H1 (cell line): ENCODE measurements at regions not wholly inside any gene's neighbourhood (a gene's known extent, or its start where the extent isn't known, plus 50 kb on each side); places are given as distances from the start of the nearest gene placed in this dataset.

Experiments used
- CTCF ChIA-PET: fragments of 300-600 bp; sonication (Branson Sonifier 250); formaldehyde crosslinking; loops from one replicate; lab custom pipeline; 2021; ENCODE audit not compliant: partially characterized antibody; lab: Charles Lee
- POLR2A ChIA-PET: fragments of 300-600 bp; sonication (Branson Sonifier 250); formaldehyde crosslinking; loops from one replicate; lab custom pipeline; 2021; ENCODE audit warnings: inconsistent platforms; ENCODE audit not compliant: partially characterized antibody; lab: Charles Lee
- DNase-seq, 2 experiments: peaks; one replicate each; pipeline versions ENCODE4 v3.0.0 to v3.0.0-alpha.2; 2010 to 2022; ENCODE audit warnings: low spot score in 2 of 2, low read depth in 1 of 2, mixed read lengths in 1 of 2
- FAIRE-seq: peaks from 2 replicates; lab custom pipeline; 2011; peaks lifted over from hg19 to GRCh38; lab: Jason Lieb, UNC
- H2AFZ ChIP-seq: 2 replicates; pipeline ENCODE4 v1.8.1; 2012; ENCODE audit warnings: low read length, inconsistent platforms
- H2AK5ac ChIP-seq: 2 replicates; pipeline ENCODE4 v1.6.1; 2013; ENCODE audit warnings: low read depth, low read length
- H2BK120ac ChIP-seq: replicated peaks from 2 replicates; pipeline ENCODE3; 2013; ENCODE audit warnings: low read depth, low read length, inconsistent platforms
- H2BK12ac ChIP-seq: 2 replicates; pipeline ENCODE4 v1.6.1; 2013; ENCODE audit warnings: low read depth, low read length
- H2BK15ac ChIP-seq: 2 replicates; pipeline ENCODE4 v1.6.1; 2013; ENCODE audit warnings: low read length
- H2BK20ac ChIP-seq: 2 replicates; pipeline ENCODE4 v1.6.1; 2013; ENCODE audit warnings: low read length
- H2BK5ac ChIP-seq: 2 replicates; pipeline ENCODE4 v1.6.1; 2013; ENCODE audit warnings: low read depth, low read length
- H3K14ac ChIP-seq: 2 replicates; pipeline ENCODE4 v1.6.1; 2013; ENCODE audit warnings: inconsistent platforms; ENCODE audit not compliant: insufficient read length
- H3K18ac ChIP-seq: 2 replicates; pipeline ENCODE4 v1.6.1; 2013; ENCODE audit warnings: low read length; ENCODE audit errors: extremely low read depth
- H3K23ac ChIP-seq: 2 replicates; pipeline ENCODE4 v1.6.1; 2013; ENCODE audit warnings: inconsistent platforms; ENCODE audit not compliant: insufficient read length
- H3K23me2 ChIP-seq: 2 replicates; pipeline ENCODE4 v1.6.1; 2013; ENCODE audit warnings: low read depth, low read length
- H3K27ac ChIP-seq: 2 replicates; pipeline ENCODE4 v1.6.1; 2011; ENCODE audit warnings: low read depth, low read length, inconsistent platforms
- H3K27me3 ChIP-seq, 4 experiments: replicated peaks in 1 of 4; 1 replicate in 1 of 4; 2 replicates in 3 of 4; pipeline versions ENCODE4 v1.6.1 to v1.8.1; 2011 to 2013; ENCODE audit warnings: low read length in 3 of 4, mild to moderate bottlenecking in 3 of 4, inconsistent platforms in 2 of 4, mixed read lengths in 2 of 4, moderate library complexity in 1 of 4; ENCODE audit not compliant: control insufficient read depth in 3 of 4, insufficient read depth in 3 of 4; ENCODE audit errors: extremely low read depth in 1 of 4
- H3K36me3 ChIP-seq, 4 experiments: 2 replicates each; pipeline versions ENCODE4 v1.6.1 to v1.8.1; 2011 to 2013; ENCODE audit warnings: mild to moderate bottlenecking in 4 of 4, low read length in 3 of 4, moderate library complexity in 2 of 4, control low read depth in 1 of 4, inconsistent platforms in 1 of 4; ENCODE audit not compliant: insufficient read depth in 4 of 4, control insufficient read depth in 2 of 4
- H3K4ac ChIP-seq: replicated peaks from 2 replicates; pipeline ENCODE3; 2013; ENCODE audit warnings: low read length, low read depth, mixed read lengths, inconsistent platforms; ENCODE audit not compliant: insufficient read length
- H3K4me1 ChIP-seq, 4 experiments: replicated peaks in 1 of 4; 1 replicate in 1 of 4; 2 replicates in 3 of 4; pipeline versions ENCODE4 v1.6.1 to v1.8.1; 2011 to 2013; ENCODE audit warnings: low read length in 3 of 4, inconsistent platforms in 2 of 4, mixed read lengths in 1 of 4; ENCODE audit not compliant: insufficient read depth in 4 of 4, control insufficient read depth in 3 of 4
- H3K4me2 ChIP-seq, 2 experiments: 2 replicates each; pipeline versions ENCODE4 v1.6.1 to v1.8.1; 2011 to 2013; ENCODE audit warnings: low read depth in 2 of 2, low read length in 2 of 2, control low read depth in 1 of 2, inconsistent platforms in 1 of 2, mild to moderate bottlenecking in 1 of 2; ENCODE audit not compliant: insufficient read depth in 1 of 2
- H3K4me3 ChIP-seq, 4 experiments: fragments of 200-600, 300-600 bp in 1 of 4; sonication (generic), shearing (Covaris generic), sonication (Bioruptor Twin) in 1 of 4; 2 replicates each; pipeline versions ENCODE4 v1.5.1 to v1.8.1; 2011 to 2016; ENCODE audit warnings: low read length in 4 of 4, low read depth in 3 of 4, control low read depth in 2 of 4, inconsistent platforms in 2 of 4, mild to moderate bottlenecking in 2 of 4, mixed read lengths in 1 of 4, moderate library complexity in 1 of 4; ENCODE audit not compliant: insufficient read depth in 2 of 4; ENCODE audit errors: extremely low read depth in 1 of 4
- H3K56ac ChIP-seq: replicated peaks from 2 replicates; pipeline ENCODE3; 2013; ENCODE audit warnings: low read depth, mild to moderate bottlenecking, mixed read lengths, low read length, inconsistent platforms; ENCODE audit not compliant: insufficient read length
- H3K79me1 ChIP-seq: 2 replicates; pipeline ENCODE4 v1.6.1; 2013; ENCODE audit warnings: low read depth, low read length, control low read depth
- H3K79me2 ChIP-seq, 2 experiments: 2 replicates each; pipeline versions ENCODE4 v1.6.1 to v1.8.1; 2012 to 2013; ENCODE audit warnings: low read length in 2 of 2, mild to moderate bottlenecking in 2 of 2, inconsistent platforms in 1 of 2; ENCODE audit not compliant: insufficient read depth in 2 of 2, control insufficient read depth in 1 of 2
- H3K9ac ChIP-seq, 4 experiments: replicated peaks in 1 of 4; 1 replicate in 1 of 4; 2 replicates in 3 of 4; pipeline versions ENCODE4 v1.6.1 to v1.8.1; 2011 to 2013; ENCODE audit warnings: low read depth in 3 of 4, low read length in 3 of 4, control low read depth in 2 of 4, mild to moderate bottlenecking in 2 of 4, moderate library complexity in 2 of 4, inconsistent platforms in 1 of 4; ENCODE audit errors: extremely low read depth in 1 of 4
- H3K9me3 ChIP-seq, 2 experiments: 2 replicates each; pipeline versions ENCODE4 v1.6.1 to v1.8.1; 2012 to 2013; ENCODE audit warnings: mild to moderate bottlenecking in 2 of 2, moderate library complexity in 2 of 2, control low read depth in 1 of 2, inconsistent platforms in 1 of 2, low read depth in 1 of 2, low read length in 1 of 2, mixed read lengths in 1 of 2; ENCODE audit not compliant: insufficient read depth in 2 of 2
- H4K20me1 ChIP-seq, 2 experiments: replicated peaks in 1 of 2; 2 replicates each; pipeline versions ENCODE3 to v1.8.1; 2011 to 2013; ENCODE audit warnings: inconsistent platforms in 2 of 2, low read length in 2 of 2, mild to moderate bottlenecking in 1 of 2; ENCODE audit not compliant: insufficient read depth in 2 of 2, control insufficient read depth in 1 of 2
- H4K5ac ChIP-seq: 2 replicates; pipeline ENCODE4 v1.6.1; 2013; ENCODE audit warnings: low read length, low read depth, mixed read lengths, inconsistent platforms; ENCODE audit not compliant: insufficient read length
- H4K8ac ChIP-seq: 2 replicates; pipeline ENCODE4 v1.8.0; 2013; ENCODE audit warnings: mild to moderate bottlenecking, moderate library complexity, low read length, inconsistent platforms; ENCODE audit not compliant: insufficient read depth; ENCODE audit errors: extremely low read depth
- H4K91ac ChIP-seq: replicated peaks from 2 replicates; pipeline ENCODE3; 2013; ENCODE audit warnings: low read length, mixed read lengths, inconsistent platforms; ENCODE audit not compliant: insufficient read length
- ASH2L ChIP-seq: fragments of 200-600, 300-600 bp; sonication (generic); IDR thresholded peaks from one replicate; pipeline ENCODE4 v1.7.1; 2017; ENCODE audit warnings: low read length
- BACH1 ChIP-seq: IDR thresholded peaks from 2 replicates; pipeline ENCODE4 v1.6.1; 2012; ENCODE audit warnings: low read length, improper control_type of control experiment
- CBX8 ChIP-seq: fragments of 300-800, 300-1000 bp; sonication (generic); IDR thresholded peaks from 2 replicates; pipeline ENCODE4 v1.7.1; 2016; ENCODE audit warnings: low read depth, low read length, borderline replicate concordance
- CHD2 ChIP-seq: IDR thresholded peaks from 2 replicates; pipeline ENCODE4 v1.6.1; 2012; ENCODE audit warnings: low read length, improper control_type of control experiment
- CREB1 ChIP-seq: IDR thresholded peaks from 2 replicates; pipeline ENCODE4 v1.6.1; 2012; ENCODE audit warnings: inconsistent platforms
- KDM4A ChIP-seq: IDR thresholded peaks from one replicate; pipeline ENCODE4 v1.7.1; 2012; ENCODE audit warnings: low read depth, mild to moderate bottlenecking, moderate library complexity, low read length, inconsistent platforms; ENCODE audit not compliant: severe bottlenecking
- POU5F1 ChIP-seq: IDR thresholded peaks from 2 replicates; pipeline ENCODE4 v1.6.1; 2011; ENCODE audit warnings: low read depth, mild to moderate bottlenecking, low read length, moderate library complexity
- RAD21 ChIP-seq, 2 experiments: IDR thresholded peaks in 1 of 2; conservative IDR thresholded peaks in 1 of 2; 2 replicates each; pipeline ENCODE4 v1.6.1; 2011; ENCODE audit warnings: low read depth in 2 of 2, low read length in 2 of 2, improper control_type of control experiment in 1 of 2, inconsistent platforms in 1 of 2, mild to moderate bottlenecking in 1 of 2, moderate library complexity in 1 of 2
- RBBP5 ChIP-seq: IDR thresholded peaks from 2 replicates; pipeline ENCODE4 v1.7.1; 2012; ENCODE audit warnings: low read depth, mild to moderate bottlenecking, inconsistent platforms, low read length, moderate library complexity, borderline replicate concordance
- SAP30 ChIP-seq: fragments of 300-600 bp; sonication (generic); IDR thresholded peaks from 2 replicates; pipeline ENCODE4 v1.7.1; 2012; ENCODE audit warnings: low read length, moderate library complexity, mild to moderate bottlenecking, inconsistent platforms; ENCODE audit not compliant: insufficient read depth, insufficient replicate concordance
- SP4 ChIP-seq: IDR thresholded peaks from 2 replicates; pipeline ENCODE4 v1.6.1; 2012; ENCODE audit warnings: low read length, inconsistent platforms
- TAF1 ChIP-seq: IDR thresholded peaks from 2 replicates; pipeline ENCODE4 v1.6.1; 2011; ENCODE audit warnings: mild to moderate bottlenecking, low read depth, low read length
- WGBS, 2 experiments: shearing (Covaris generic) in 1 of 2; methylation state at CpG; one replicate each; pipeline versions ENCODE4 v1.1.6 to v1.1.7; 2013 to 2015; ENCODE audit warnings: low lambda C conversion rate in 2 of 2, mixed read lengths in 2 of 2, inconsistent platforms in 1 of 2, low coverage in 1 of 2, missing lambda C conversion rate in 1 of 2; ENCODE audit not compliant: insufficient replicate concordance in 2 of 2, insufficient coverage in 1 of 2, insufficient read length in 1 of 2; ENCODE audit errors: extremely low coverage in 1 of 2, missing lambda C conversion rate in 1 of 2; 5-methylcytosine and 5-hydroxymethylcytosine counted together
- TF ChIP-seq, protein P1 (sequence below): IDR thresholded peaks from 2 replicates; pipeline ENCODE4 v1.6.1; 2012; ENCODE audit warnings: low read length, inconsistent platforms

GRCh38 chr1:5342172-5342571 is 650.1 kb downstream of the NPHP4 start:
- Histone ChIP-seq H2BK15ac (no peak overlapping the region), H4K8ac (no peak overlapping the region), H2AFZ (no peak overlapping the region), H3K9me3 (no peaks in the 10 kb centered on the region), H3K23me2 (peaks cover 3% of the 10 kb centered on the region; the same call in 1 of the 2 replicates), H2BK20ac (no peak overlapping the region), H4K91ac (no peak overlapping the region), H3K4me3 (no peak overlapping the region), H2BK5ac (no peak overlapping the region), H3K4me1 (no peaks in the 10 kb centered on the region), H3K4ac (no peak overlapping the region), H3K79me1 (no peaks in the 10 kb centered on the region), H4K20me1 (peaks cover 0 to 1% of the 10 kb centered on the region in 2 experiments), H2BK120ac (no peak overlapping the region), H3K9ac (no peak overlapping the region), H3K27ac (no peak overlapping the region), H2AK5ac (no peak overlapping the region), H3K18ac (no peak overlapping the region), H4K5ac (no peak overlapping the region), H3K14ac (no peak overlapping the region), H2BK12ac (no peak overlapping the region), H3K4me2 (no peak overlapping the region), H3K27me3 (no peaks in the 10 kb centered on the region; a peak in 1 of 7 replicates), H3K36me3 (no peaks in the 10 kb centered on the region), H3K79me2 (no peaks in the 10 kb centered on the region), H3K23ac (no peak overlapping the region), H3K56ac (no peak overlapping the region)
- no peak for TF ChIP-seq CBX8
- no peak for TF ChIP-seq SP4
- TF ChIP-seq KDM4A: no peak
- no peak for TF ChIP-seq BACH1
- no peak for TF ChIP-seq ASH2L
- TF ChIP-seq CREB1: no peak
- no peak for TF ChIP-seq SAP30
- no peak for TF ChIP-seq POU5F1
- no peak for TF ChIP-seq TAF1
- no peak for TF ChIP-seq RBBP5
- no peak for TF ChIP-seq RAD21 (IDR thresholded peaks at IDR 0.05 in 1 of 2, conservative IDR thresholded peaks at IDR 0.05 in 1 of 2; ENCODE audit: low read depth in 2 of 2, low read length in 2 of 2)
- TF ChIP-seq CHD2: no peak
- TF ChIP-seq, protein P1, sequence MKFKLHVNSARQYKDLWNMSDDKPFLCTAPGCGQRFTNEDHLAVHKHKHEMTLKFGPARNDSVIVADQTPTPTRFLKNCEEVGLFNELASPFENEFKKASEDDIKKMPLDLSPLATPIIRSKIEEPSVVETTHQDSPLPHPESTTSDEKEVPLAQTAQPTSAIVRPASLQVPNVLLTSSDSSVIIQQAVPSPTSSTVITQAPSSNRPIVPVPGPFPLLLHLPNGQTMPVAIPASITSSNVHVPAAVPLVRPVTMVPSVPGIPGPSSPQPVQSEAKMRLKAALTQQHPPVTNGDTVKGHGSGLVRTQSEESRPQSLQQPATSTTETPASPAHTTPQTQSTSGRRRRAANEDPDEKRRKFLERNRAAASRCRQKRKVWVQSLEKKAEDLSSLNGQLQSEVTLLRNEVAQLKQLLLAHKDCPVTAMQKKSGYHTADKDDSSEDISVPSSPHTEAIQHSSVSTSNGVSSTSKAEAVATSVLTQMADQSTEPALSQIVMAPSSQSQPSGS: no peak
- FAIRE-seq (no peak), DNase-seq (no peak)
- ChIA-PET POLR2A (no interaction called here), CTCF (interaction anchor here (0.6 to 2.4 kb wide), 3 partner anchors 13 to 56 kb away, joined by 3 to 5 read pairs (median 4); no protein-coding TSS in a partner anchor)
- WGBS, 2 experiments: 87% methylated on average over 8 of the region's 8 CpGs; no CpG with 5 or more reads in 1 of the 2 experiments
